22Rv1 (cell line): ENCODE measurements at regions not wholly inside any gene's neighbourhood (a gene's known extent, or its start where the extent isn't known, plus 50 kb on each side); places are given as distances from the start of the nearest gene placed in this dataset.

Source experiments
- H3K27ac ChIP-seq: fragments of 450-650 bp; 2 replicates; pipeline ENCODE4 v1.5.1; 2017
- CTCF ChIP-seq: fragments of 450-650 bp; IDR thresholded peaks from 2 replicates; pipeline ENCODE4 v1.5.1; 2017; ENCODE audit warnings: mild to moderate bottlenecking
- ZFX ChIP-seq: fragments of 450-650 bp; IDR thresholded peaks from 2 replicates; pipeline ENCODE4 v1.6.1; 2017; ENCODE audit warnings: antibody characterized with exemption, borderline replicate concordance

DNA sequence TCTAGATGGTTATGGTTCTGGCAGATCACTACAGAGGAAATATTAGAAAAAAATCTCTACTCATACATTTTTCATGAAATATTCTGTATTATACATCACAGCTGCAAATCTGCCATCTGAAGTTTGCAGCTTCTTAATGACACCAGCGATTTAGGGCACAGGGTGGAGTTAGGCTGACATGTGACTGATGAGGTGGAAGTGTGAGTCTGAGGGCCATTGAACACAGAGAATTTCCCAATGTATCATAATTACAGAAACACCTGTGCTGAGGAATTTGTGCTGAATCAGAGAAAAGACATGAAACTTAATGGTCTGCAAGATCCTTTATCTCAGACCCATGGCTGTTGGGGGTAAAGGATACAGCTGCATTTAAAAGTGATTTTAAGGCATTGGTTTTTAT, 2025.6 kb upstream of the AGA start:
- H3K27ac ChIP-seq = no peak overlapping the region
- TF ChIP-seq ZFX (no peak), CTCF (no peak)

GRCh38 chr4:179472164-179472563, 2029.9 kb upstream of the AGA start:
- no peak overlapping the region for H3K27ac ChIP-seq
- no peak for TF ChIP-seq CTCF
- no peak for TF ChIP-seq ZFX

DNA sequence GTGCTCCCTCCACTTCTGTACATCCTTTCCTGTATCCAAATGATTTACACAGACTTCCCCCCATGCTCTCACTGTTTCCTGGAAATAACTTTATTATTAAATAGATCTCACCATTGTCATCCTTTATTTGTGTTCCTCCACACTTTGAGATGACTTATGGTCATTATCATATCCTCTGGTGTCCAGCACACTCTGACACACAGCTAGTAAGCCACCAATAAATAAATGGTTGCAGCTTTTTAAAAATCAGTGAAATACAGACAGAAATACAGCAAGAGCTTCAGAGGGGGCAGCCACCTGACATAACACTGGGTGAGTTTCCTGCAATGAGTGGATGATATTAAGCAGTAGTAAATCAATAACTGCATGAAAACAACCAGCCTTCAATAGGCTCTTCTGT, 2036.4 kb upstream of the AGA start:
- TF ChIP-seq ZFX = no peak
- TF ChIP-seq CTCF = no peak

DNA sequence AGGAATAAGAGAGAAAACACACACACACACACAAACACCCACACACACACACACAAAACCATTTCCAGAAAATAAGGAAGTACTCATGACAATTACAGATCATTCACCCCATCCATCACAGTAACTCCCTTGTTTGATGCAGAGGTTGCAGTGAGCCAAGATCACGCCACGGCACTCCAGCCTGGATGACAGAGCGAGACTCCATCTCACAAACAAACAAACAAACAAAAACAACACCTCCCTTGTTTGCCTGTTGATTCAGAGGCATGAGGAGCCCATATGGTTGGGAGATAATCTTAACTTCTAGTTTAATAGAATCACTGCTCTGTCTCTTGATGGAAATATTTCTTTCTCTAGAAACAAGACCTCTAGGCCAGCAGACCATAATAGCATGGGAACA, 2043.5 kb upstream of the AGA start:
- no peak overlapping the region for H3K27ac ChIP-seq
- TF ChIP-seq ZFX = no peak
- no peak for TF ChIP-seq CTCF

More for the DNA sequence above, 2036.4 kb upstream of the AGA start:
- no peak overlapping the region for H3K27ac ChIP-seq

- no peak for TF ChIP-seq CTCF
- TF ChIP-seq ZFX = no peak
- no peak overlapping the region for H3K27ac ChIP-seq
These were observed 2044.5 kb upstream of the AGA start for GRCh38 chr4:179486570-179487335.

DNA sequence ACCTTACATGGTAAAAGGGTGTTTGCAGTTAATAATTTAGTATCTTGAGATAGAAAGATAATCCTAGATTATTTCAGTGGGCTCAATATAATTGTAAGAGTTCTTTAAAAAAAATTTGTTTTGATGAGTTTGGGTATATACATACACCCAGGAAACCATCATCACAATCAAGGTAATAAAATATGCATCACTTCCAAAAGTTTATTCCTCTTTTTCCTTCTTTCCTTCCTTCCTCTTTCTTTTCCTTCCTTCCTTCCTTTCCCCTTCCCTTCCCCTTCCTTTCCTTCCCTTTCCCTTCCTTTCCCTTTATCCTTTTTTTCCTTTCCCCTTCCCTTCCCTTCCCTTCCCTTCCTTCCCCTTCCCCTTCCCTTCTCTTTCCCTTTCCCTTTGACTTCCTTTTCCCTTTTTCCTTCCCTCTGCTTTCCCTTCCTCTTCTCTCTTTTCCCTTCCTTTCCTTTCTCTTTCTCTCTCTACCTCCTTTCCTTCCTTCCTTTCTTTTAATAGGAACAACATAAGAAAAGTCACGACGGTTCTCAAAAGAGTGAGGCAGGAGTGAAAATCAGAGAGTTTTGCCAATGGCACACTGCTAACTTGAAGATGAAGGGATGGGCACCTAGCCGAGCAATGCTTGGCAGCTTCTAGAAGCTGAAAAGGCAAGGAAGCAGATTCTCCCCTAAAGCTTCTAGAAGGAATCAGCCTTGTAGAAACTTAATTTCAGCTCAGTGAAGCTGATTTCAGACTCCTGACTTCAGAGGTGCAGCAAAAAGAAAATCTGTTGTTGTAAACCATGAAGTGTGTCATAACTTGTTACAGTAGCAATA, 2050.2 kb upstream of the AGA start:
- TF ChIP-seq ZFX (no peak), CTCF (no peak)

DNA sequence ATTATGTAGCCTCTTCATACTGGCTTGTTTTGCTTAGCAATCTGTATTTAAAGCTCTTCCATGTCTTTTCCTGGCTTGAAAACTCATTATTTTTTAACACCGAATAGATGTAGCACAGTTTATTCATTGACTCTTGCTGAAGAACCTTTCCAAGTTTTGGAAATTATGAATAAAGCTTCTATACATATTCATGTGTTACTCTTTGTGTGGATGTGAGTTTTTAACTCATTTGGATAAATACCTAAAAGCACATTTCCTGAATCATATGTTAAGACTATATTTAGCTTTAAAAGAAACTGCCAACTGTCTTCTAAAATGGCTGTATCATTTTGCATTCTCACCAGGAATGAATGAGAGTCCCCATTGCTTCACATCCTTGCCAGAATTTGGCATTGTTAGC, 2061.7 kb upstream of the AGA start:
- TF ChIP-seq ZFX (no peak), CTCF (no peak)

More for the DNA sequence above, 2050.2 kb upstream of the AGA start:
- H3K27ac ChIP-seq = no peak overlapping the region

More for the DNA sequence above, 2061.7 kb upstream of the AGA start:
- H3K27ac ChIP-seq = no peak overlapping the region
